DOHH2 (cell line): ENCODE measurements at regions not wholly inside any gene's neighbourhood (a gene's known extent, or its start where the extent isn't known, plus 50 kb on each side); places are given as distances from the start of the nearest gene placed in this dataset.

Experiments used
- H3F3A ChIP-seq: fragments of 200-600 bp; sonication (generic), shearing (Covaris generic); 2 replicates; pipeline ENCODE4 v1.6.0; 2016; ENCODE audit warnings: antibody characterized with exemption, mild to moderate bottlenecking; ENCODE audit not compliant: control insufficient read depth, insufficient read depth
- H3K27ac ChIP-seq: fragments of 200-600 bp; sonication (generic); 2 replicates; pipeline ENCODE4 v1.5.1; 2014; ENCODE audit warnings: low read depth, mild to moderate bottlenecking, low read length, moderate library complexity
- H3K27me3 ChIP-seq: fragments of 200-600 bp; sonication (generic); 2 replicates; pipeline ENCODE4 v1.6.1; 2014; ENCODE audit warnings: mild to moderate bottlenecking, low read length, mixed read lengths; ENCODE audit not compliant: control insufficient read depth
- H3K36me3 ChIP-seq: fragments of 200-600 bp; sonication (generic); 2 replicates; pipeline ENCODE4 v1.6.1; 2014; ENCODE audit warnings: mild to moderate bottlenecking, low read length, moderate library complexity, mixed read lengths; ENCODE audit not compliant: control insufficient read depth
- H3K4me1 ChIP-seq: fragments of 200-600 bp; sonication (generic); 2 replicates; pipeline ENCODE4 v1.6.1; 2014; ENCODE audit warnings: mild to moderate bottlenecking, low read length, mixed read lengths; ENCODE audit not compliant: control insufficient read depth
- H3K4me2 ChIP-seq: fragments of 200-600 bp; sonication (generic); 2 replicates; pipeline ENCODE4 v1.6.0; 2014; ENCODE audit warnings: mild to moderate bottlenecking, low read length, moderate library complexity
- H3K4me3 ChIP-seq: fragments of 200-600 bp; sonication (generic); 2 replicates; pipeline ENCODE4 v1.5.1; 2014; ENCODE audit warnings: mild to moderate bottlenecking, low read length, mixed read lengths
- H3K79me2 ChIP-seq: fragments of 200-600 bp; sonication (generic); 2 replicates; pipeline ENCODE4 v1.6.1; 2014; ENCODE audit warnings: mild to moderate bottlenecking, low read length, mixed read lengths; ENCODE audit not compliant: control insufficient read depth
- H3K9me2 ChIP-seq: fragments of 200-600 bp; sonication (generic); replicated peaks from 2 replicates; pipeline ENCODE4 v1.6.1; 2014; ENCODE audit warnings: mild to moderate bottlenecking, low read length, mixed read lengths; ENCODE audit not compliant: control insufficient read depth
- H3K9me3 ChIP-seq: fragments of 200-600 bp; sonication (generic); 2 replicates; pipeline ENCODE4 v1.6.1; 2014; ENCODE audit warnings: antibody characterized with exemption, low read length, mixed read lengths; ENCODE audit not compliant: control insufficient read depth, insufficient read depth
- H4K20me1 ChIP-seq: fragments of 200-600 bp; sonication (generic); 2 replicates; pipeline ENCODE4 v1.6.0; 2014; ENCODE audit warnings: low read depth, mild to moderate bottlenecking, antibody characterized with exemption, low read length, moderate library complexity; ENCODE audit not compliant: control insufficient read depth, insufficient read depth
- EZH2phosphoT487 ChIP-seq: fragments of 200-600 bp; sonication (generic); IDR thresholded peaks from 2 replicates; pipeline ENCODE4 v1.6.1; 2017; ENCODE audit warnings: borderline replicate concordance, mild to moderate bottlenecking, antibody characterized with exemption, low read length, moderate library complexity, mixed read lengths
- TF ChIP-seq, protein P1 (sequence below): fragments of 200-600 bp; sonication (generic); IDR thresholded peaks from one replicate; pipeline ENCODE4 v1.5.1; 2014; ENCODE audit warnings: antibody characterized with exemption, mild to moderate bottlenecking, low read depth, low read length; ENCODE audit not compliant: poor library complexity, severe bottlenecking

DNA sequence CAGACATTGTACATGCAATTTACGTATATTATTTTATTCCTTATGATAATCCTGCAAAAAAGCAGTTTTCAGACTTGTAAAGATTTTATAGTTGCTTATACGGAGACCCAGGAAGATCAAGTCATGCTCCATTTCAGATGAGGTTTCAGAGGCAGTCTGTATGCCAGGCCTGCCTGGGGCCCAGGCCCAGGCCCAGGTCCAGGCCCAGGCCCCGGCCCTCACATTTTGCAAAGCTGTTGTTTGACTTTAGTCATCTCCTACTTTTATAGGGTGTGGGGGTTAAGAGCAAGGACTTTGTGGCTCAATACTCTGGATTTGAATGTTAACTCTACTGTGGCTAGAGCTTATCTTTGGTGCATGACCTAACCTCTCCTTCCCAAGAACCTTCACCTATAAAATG is 217.9 kb downstream of the SAMD5 start:
- H3K27ac ChIP-seq: no peak overlapping the region
- no peaks in the 10 kb centered on the region for H3K9me2 ChIP-seq
- no peaks in the 10 kb centered on the region for H3K36me3 ChIP-seq
- H3K4me3 ChIP-seq: no peak overlapping the region
- no peaks in the 10 kb centered on the region for H3K9me3 ChIP-seq
- no peaks in the 10 kb centered on the region for H3K27me3 ChIP-seq
- no peaks in the 10 kb centered on the region for H3K79me2 ChIP-seq
- no peaks in the 10 kb centered on the region for H4K20me1 ChIP-seq
- no peaks in the 10 kb centered on the region for H3F3A ChIP-seq
- H3K4me2 ChIP-seq: no peak overlapping the region
- TF ChIP-seq EZH2phosphoT487: no peak
- TF ChIP-seq, protein P1, sequence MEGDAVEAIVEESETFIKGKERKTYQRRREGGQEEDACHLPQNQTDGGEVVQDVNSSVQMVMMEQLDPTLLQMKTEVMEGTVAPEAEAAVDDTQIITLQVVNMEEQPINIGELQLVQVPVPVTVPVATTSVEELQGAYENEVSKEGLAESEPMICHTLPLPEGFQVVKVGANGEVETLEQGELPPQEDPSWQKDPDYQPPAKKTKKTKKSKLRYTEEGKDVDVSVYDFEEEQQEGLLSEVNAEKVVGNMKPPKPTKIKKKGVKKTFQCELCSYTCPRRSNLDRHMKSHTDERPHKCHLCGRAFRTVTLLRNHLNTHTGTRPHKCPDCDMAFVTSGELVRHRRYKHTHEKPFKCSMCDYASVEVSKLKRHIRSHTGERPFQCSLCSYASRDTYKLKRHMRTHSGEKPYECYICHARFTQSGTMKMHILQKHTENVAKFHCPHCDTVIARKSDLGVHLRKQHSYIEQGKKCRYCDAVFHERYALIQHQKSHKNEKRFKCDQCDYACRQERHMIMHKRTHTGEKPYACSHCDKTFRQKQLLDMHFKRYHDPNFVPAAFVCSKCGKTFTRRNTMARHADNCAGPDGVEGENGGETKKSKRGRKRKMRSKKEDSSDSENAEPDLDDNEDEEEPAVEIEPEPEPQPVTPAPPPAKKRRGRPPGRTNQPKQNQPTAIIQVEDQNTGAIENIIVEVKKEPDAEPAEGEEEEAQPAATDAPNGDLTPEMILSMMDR: no peak
- H3K4me1 ChIP-seq: no peaks in the 10 kb centered on the region

DNA sequence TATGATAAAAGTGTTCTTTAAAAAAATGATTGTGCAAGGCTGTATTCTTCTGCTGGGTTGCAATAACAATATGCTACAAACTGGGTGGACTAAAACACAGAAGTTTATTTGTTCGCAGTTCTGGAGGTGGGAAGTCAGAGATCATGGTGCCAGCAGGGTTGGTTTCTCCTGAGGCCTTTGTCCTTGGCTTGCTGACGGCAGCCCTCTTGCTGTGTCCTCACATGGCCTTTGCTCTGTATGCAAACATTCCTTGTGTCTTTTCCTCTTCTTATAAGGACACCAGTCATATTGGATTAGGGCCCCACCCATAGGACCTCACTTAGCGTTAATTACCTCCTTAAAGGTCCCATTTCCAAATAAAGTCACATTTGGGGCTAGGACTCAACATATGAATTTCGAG is 220.4 kb downstream of the SAMD5 start:
- TF ChIP-seq, protein P1: no peak
- TF ChIP-seq EZH2phosphoT487: no peak
- Histone ChIP-seq H4K20me1 (no peaks in the 10 kb centered on the region), H3K4me2 (no peak overlapping the region)

DNA sequence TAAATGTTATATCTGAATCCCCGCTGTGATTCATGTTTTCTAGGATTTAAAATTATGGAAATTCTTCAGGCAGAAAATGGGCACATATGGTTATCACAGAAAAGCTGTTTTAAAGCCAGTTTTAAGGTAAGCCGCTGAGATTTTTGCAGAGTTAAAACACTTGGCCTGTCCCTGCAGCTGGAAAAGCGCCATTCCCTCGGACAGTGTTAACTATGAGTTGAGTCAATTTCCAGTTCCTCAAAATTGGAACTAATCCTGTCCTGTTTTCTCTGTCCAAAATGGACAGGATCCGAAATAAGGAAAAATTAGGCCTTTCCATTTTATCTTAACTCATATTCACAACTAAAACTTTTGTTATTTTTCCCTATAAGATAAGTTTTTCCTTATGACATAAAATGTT is 225.2 kb downstream of the SAMD5 start:
- Histone ChIP-seq H3K4me3 (no peak overlapping the region), H3K9me2 (no peaks in the 10 kb centered on the region), H3K27me3 (no peaks in the 10 kb centered on the region), H4K20me1 (no peaks in the 10 kb centered on the region), H3K9me3 (no peaks in the 10 kb centered on the region), H3K27ac (no peak overlapping the region), H3K36me3 (no peaks in the 10 kb centered on the region), H3F3A (no peaks in the 10 kb centered on the region), H3K79me2 (no peaks in the 10 kb centered on the region), H3K4me2 (no peak overlapping the region), H3K4me1 (no peaks in the 10 kb centered on the region)
- TF ChIP-seq, protein P1: no peak
- no peak for TF ChIP-seq EZH2phosphoT487

More for the DNA sequence above, 220.4 kb downstream of the SAMD5 start:
- H3K9me3 ChIP-seq: no peaks in the 10 kb centered on the region
- H3K79me2 ChIP-seq: no peaks in the 10 kb centered on the region
- H3K36me3 ChIP-seq: no peaks in the 10 kb centered on the region
- H3K4me3 ChIP-seq: no peak overlapping the region
- no peaks in the 10 kb centered on the region for H3K4me1 ChIP-seq
- no peak overlapping the region for H3K27ac ChIP-seq
- H3K9me2 ChIP-seq: no peaks in the 10 kb centered on the region
- no peaks in the 10 kb centered on the region for H3K27me3 ChIP-seq
- no peaks in the 10 kb centered on the region for H3F3A ChIP-seq

DNA sequence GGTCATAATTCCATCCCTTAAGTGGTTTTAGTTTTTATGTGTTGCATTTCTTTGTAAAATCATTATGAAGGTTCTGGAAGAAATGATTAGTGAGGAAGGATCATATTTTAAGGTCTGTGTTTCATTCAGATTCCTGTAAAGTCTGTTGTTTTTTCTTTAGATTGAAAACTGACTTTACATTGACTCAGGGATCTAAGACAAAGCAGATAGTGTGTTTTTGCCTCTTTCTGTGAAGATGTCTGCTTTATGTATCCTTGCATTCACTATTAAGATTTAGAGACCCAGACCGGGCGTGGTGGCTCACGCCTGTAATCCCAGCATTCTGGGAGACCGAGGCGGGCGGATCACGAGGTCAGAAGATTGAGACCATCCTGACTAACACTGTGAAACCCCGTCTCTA is 225.7 kb downstream of the SAMD5 start:
- TF ChIP-seq EZH2phosphoT487: no peak
- TF ChIP-seq, protein P1: no peak
- Histone ChIP-seq H3K9me3 (no peaks in the 10 kb centered on the region), H3K4me2 (no peak overlapping the region), H3F3A (no peaks in the 10 kb centered on the region), H3K4me3 (no peak overlapping the region), H3K27ac (no peak overlapping the region), H3K4me1 (no peaks in the 10 kb centered on the region), H3K36me3 (no peaks in the 10 kb centered on the region), H3K27me3 (no peaks in the 10 kb centered on the region), H3K9me2 (no peaks in the 10 kb centered on the region), H4K20me1 (no peaks in the 10 kb centered on the region), H3K79me2 (no peaks in the 10 kb centered on the region)
